ENCODE measurements at regions not wholly inside any gene's neighbourhood (a gene's known extent, or its start where the extent isn't known, plus 50 kb on each side); places are given as distances from the start of the nearest gene placed in this dataset.

GRCh38 chr4:147040874-147041273, 95.2 kb upstream of the TTC29 start:
- no peak for TF ChIP-seq POLR2A (IDR thresholded peaks at IDR 0.05; ENCODE audit: low read length)
- no peak for TF ChIP-seq GATA1 (IDR thresholded peaks at IDR 0.05; ENCODE audit: low read depth, low read length)

All from erythroblast (primary cell).